Fibroblast of lung (primary cell): ENCODE measurements at regions not wholly inside any gene's neighbourhood (a gene's known extent, or its start where the extent isn't known, plus 50 kb on each side); places are given as distances from the start of the nearest gene placed in this dataset.

ENCODE experiments used
- CTCF ChIP-seq, 2 donors: IDR thresholded peaks in 1 of 2; conservative IDR thresholded peaks in 1 of 2; 1 replicate in 1 of 2; 2 replicates in 1 of 2; pipeline ENCODE4 v1.5.1; 2011 to 2012; ENCODE audit warnings: low read length in 2 of 2, control low read depth in 1 of 2, inconsistent platforms in 1 of 2, low read depth in 1 of 2, mild to moderate bottlenecking in 1 of 2
- EZH2 ChIP-seq: IDR thresholded peaks from 2 replicates; pipeline ENCODE4 v1.5.1; 2012; ENCODE audit warnings: low read length, control low read depth, mild to moderate bottlenecking; ENCODE audit errors: missing control alignments

GRCh38 chr2:215728504-215729065, 284.8 kb downstream of the MREG start:
- TF ChIP-seq CTCF (conservative IDR thresholded peaks at IDR 0.05 in 1 of 2, IDR thresholded peaks at IDR 0.05 in 1 of 2; ENCODE audit: low read depth in 1 of 2, low read length in 2 of 2): peak in 1 of 2 donors; percentile 26
- no peak for TF ChIP-seq EZH2
